ENCODE measurements at regions not wholly inside any gene's neighbourhood (a gene's known extent, or its start where the extent isn't known, plus 50 kb on each side); places are given as distances from the start of the nearest gene placed in this dataset.

GRCh38 chr5:86951761-86952160 lies 315.9 kb upstream of the RASA1 start:
- Histone ChIP-seq H3K36me3 (ENCODE audit: control insufficient read depth in 2 of 2, insufficient read depth in 2 of 2, low read length in 2 of 2) (no peaks in the 10 kb centered on the region), H3K9me3 (ENCODE audit: control insufficient read depth in 2 of 2, low read length in 2 of 2) (no peaks in the 10 kb centered on the region), H3K27me3 (ENCODE audit: control insufficient read depth in 2 of 2, insufficient read depth in 2 of 2, low read length in 2 of 2) (no peaks in the 10 kb centered on the region), H3K27ac (ENCODE audit: low read depth in 2 of 2, low read length in 2 of 2) (no peak overlapping the region), H3K9ac (ENCODE audit: low read depth in 1 of 2, low read length in 2 of 2) (no peak overlapping the region), H3K4me3 (ENCODE audit: low read length in 2 of 2) (no peak overlapping the region), H3K4me1 (ENCODE audit: control insufficient read depth in 2 of 2, insufficient read depth in 2 of 2, low read length in 2 of 2) (no peaks in the 10 kb centered on the region)

GRCh38 chr5:86964889-86965288 lies 302.8 kb upstream of the RASA1 start:
- no peak overlapping the region for H3K27ac ChIP-seq (ENCODE audit: low read depth in 2 of 2, low read length in 2 of 2)
- H3K9ac ChIP-seq (ENCODE audit: low read depth in 1 of 2, low read length in 2 of 2), result no peak overlapping the region
- no peaks in the 10 kb centered on the region for H3K27me3 ChIP-seq (ENCODE audit: control insufficient read depth in 2 of 2, insufficient read depth in 2 of 2, low read length in 2 of 2)
- no peaks in the 10 kb centered on the region for H3K36me3 ChIP-seq (ENCODE audit: control insufficient read depth in 2 of 2, insufficient read depth in 2 of 2, low read length in 2 of 2)
- H3K4me3 ChIP-seq (ENCODE audit: low read length in 2 of 2), result no peak overlapping the region
- no peaks in the 10 kb centered on the region for H3K9me3 ChIP-seq (ENCODE audit: control insufficient read depth in 2 of 2, low read length in 2 of 2)
- no peaks in the 10 kb centered on the region for H3K4me1 ChIP-seq (ENCODE audit: control insufficient read depth in 2 of 2, insufficient read depth in 2 of 2, low read length in 2 of 2)

- Histone ChIP-seq H3K27ac (ENCODE audit: low read depth in 2 of 2, low read length in 2 of 2) (no peak overlapping the region), H3K9ac (ENCODE audit: low read depth in 1 of 2, low read length in 2 of 2) (no peak overlapping the region), H3K4me1 (ENCODE audit: control insufficient read depth in 2 of 2, insufficient read depth in 2 of 2, low read length in 2 of 2) (no peaks in the 10 kb centered on the region), H3K36me3 (ENCODE audit: control insufficient read depth in 2 of 2, insufficient read depth in 2 of 2, low read length in 2 of 2) (no peaks in the 10 kb centered on the region), H3K27me3 (ENCODE audit: control insufficient read depth in 2 of 2, insufficient read depth in 2 of 2, low read length in 2 of 2) (no peaks in the 10 kb centered on the region), H3K4me3 (ENCODE audit: low read length in 2 of 2) (no peak overlapping the region), H3K9me3 (ENCODE audit: control insufficient read depth in 2 of 2, low read length in 2 of 2) (no peaks in the 10 kb centered on the region)
Measured at GRCh38 chr5:86968301-86968753, 299.4 kb upstream of the RASA1 start.

- no peak overlapping the region for H3K27ac ChIP-seq (ENCODE audit: low read depth in 2 of 2, low read length in 2 of 2)
- no peak overlapping the region for H3K4me3 ChIP-seq (ENCODE audit: low read length in 2 of 2)
- no peaks in the 10 kb centered on the region for H3K4me1 ChIP-seq (ENCODE audit: control insufficient read depth in 2 of 2, insufficient read depth in 2 of 2, low read length in 2 of 2)
- H3K36me3 ChIP-seq (ENCODE audit: control insufficient read depth in 2 of 2, insufficient read depth in 2 of 2, low read length in 2 of 2), result no peaks in the 10 kb centered on the region
- no peaks in the 10 kb centered on the region for H3K9me3 ChIP-seq (ENCODE audit: control insufficient read depth in 2 of 2, low read length in 2 of 2)
- H3K9ac ChIP-seq (ENCODE audit: low read depth in 1 of 2, low read length in 2 of 2), result no peak overlapping the region
- no peaks in the 10 kb centered on the region for H3K27me3 ChIP-seq (ENCODE audit: control insufficient read depth in 2 of 2, insufficient read depth in 2 of 2, low read length in 2 of 2)
Measured at GRCh38 chr5:86970361-86970760, 297.3 kb upstream of the RASA1 start.

- Histone ChIP-seq H3K4me1 (ENCODE audit: control insufficient read depth in 2 of 2, insufficient read depth in 2 of 2, low read length in 2 of 2) (no peaks in the 10 kb centered on the region), H3K36me3 (ENCODE audit: control insufficient read depth in 2 of 2, insufficient read depth in 2 of 2, low read length in 2 of 2) (no peaks in the 10 kb centered on the region), H3K9me3 (ENCODE audit: control insufficient read depth in 2 of 2, low read length in 2 of 2) (no peaks in the 10 kb centered on the region), H3K27ac (ENCODE audit: low read depth in 2 of 2, low read length in 2 of 2) (no peak overlapping the region), H3K9ac (ENCODE audit: low read depth in 1 of 2, low read length in 2 of 2) (no peak overlapping the region), H3K27me3 (ENCODE audit: control insufficient read depth in 2 of 2, insufficient read depth in 2 of 2, low read length in 2 of 2) (no peaks in the 10 kb centered on the region), H3K4me3 (ENCODE audit: low read length in 2 of 2) (no peak overlapping the region)
Measured at GRCh38 chr5:86971034-86971571, 296.6 kb upstream of the RASA1 start.

- Histone ChIP-seq H3K4me3 (ENCODE audit: low read length in 2 of 2) (no peak overlapping the region), H3K27ac (ENCODE audit: low read depth in 2 of 2, low read length in 2 of 2) (no peak overlapping the region), H3K9me3 (ENCODE audit: control insufficient read depth in 2 of 2, low read length in 2 of 2) (no peaks in the 10 kb centered on the region), H3K36me3 (ENCODE audit: control insufficient read depth in 2 of 2, insufficient read depth in 2 of 2, low read length in 2 of 2) (no peaks in the 10 kb centered on the region), H3K4me1 (ENCODE audit: control insufficient read depth in 2 of 2, insufficient read depth in 2 of 2, low read length in 2 of 2) (no peaks in the 10 kb centered on the region), H3K9ac (ENCODE audit: low read depth in 1 of 2, low read length in 2 of 2) (no peak overlapping the region), H3K27me3 (ENCODE audit: control insufficient read depth in 2 of 2, insufficient read depth in 2 of 2, low read length in 2 of 2) (no peaks in the 10 kb centered on the region)
Measured at GRCh38 chr5:86974955-86975354, 292.7 kb upstream of the RASA1 start.

GRCh38 chr5:86977190-86977589 lies 290.5 kb upstream of the RASA1 start:
- Histone ChIP-seq H3K27me3 (ENCODE audit: control insufficient read depth in 2 of 2, insufficient read depth in 2 of 2, low read length in 2 of 2) (no peaks in the 10 kb centered on the region), H3K9ac (ENCODE audit: low read depth in 1 of 2, low read length in 2 of 2) (no peak overlapping the region), H3K27ac (ENCODE audit: low read depth in 2 of 2, low read length in 2 of 2) (no peak overlapping the region), H3K4me1 (ENCODE audit: control insufficient read depth in 2 of 2, insufficient read depth in 2 of 2, low read length in 2 of 2) (no peaks in the 10 kb centered on the region), H3K9me3 (ENCODE audit: control insufficient read depth in 2 of 2, low read length in 2 of 2) (no peaks in the 10 kb centered on the region), H3K36me3 (ENCODE audit: control insufficient read depth in 2 of 2, insufficient read depth in 2 of 2, low read length in 2 of 2) (no peaks in the 10 kb centered on the region), H3K4me3 (ENCODE audit: low read length in 2 of 2) (no peak overlapping the region)

GRCh38 chr5:86977808-86978207 lies 289.9 kb upstream of the RASA1 start:
- no peak overlapping the region for H3K27ac ChIP-seq (ENCODE audit: low read depth in 2 of 2, low read length in 2 of 2)
- no peak overlapping the region for H3K4me3 ChIP-seq (ENCODE audit: low read length in 2 of 2)
- H3K36me3 ChIP-seq (ENCODE audit: control insufficient read depth in 2 of 2, insufficient read depth in 2 of 2, low read length in 2 of 2), result no peaks in the 10 kb centered on the region
- H3K9ac ChIP-seq (ENCODE audit: low read depth in 1 of 2, low read length in 2 of 2), result no peak overlapping the region
- no peaks in the 10 kb centered on the region for H3K9me3 ChIP-seq (ENCODE audit: control insufficient read depth in 2 of 2, low read length in 2 of 2)
- H3K4me1 ChIP-seq (ENCODE audit: control insufficient read depth in 2 of 2, insufficient read depth in 2 of 2, low read length in 2 of 2), result no peaks in the 10 kb centered on the region
- no peaks in the 10 kb centered on the region for H3K27me3 ChIP-seq (ENCODE audit: control insufficient read depth in 2 of 2, insufficient read depth in 2 of 2, low read length in 2 of 2)

GRCh38 chr5:86979811-86980411 lies 287.8 kb upstream of the RASA1 start:
- no peak overlapping the region for H3K9ac ChIP-seq (ENCODE audit: low read depth in 1 of 2, low read length in 2 of 2)
- H3K4me1 ChIP-seq (ENCODE audit: control insufficient read depth in 2 of 2, insufficient read depth in 2 of 2, low read length in 2 of 2), result no peaks in the 10 kb centered on the region
- H3K9me3 ChIP-seq (ENCODE audit: control insufficient read depth in 2 of 2, low read length in 2 of 2), result no peaks in the 10 kb centered on the region
- H3K4me3 ChIP-seq (ENCODE audit: low read length in 2 of 2), result no peak overlapping the region
- H3K27ac ChIP-seq (ENCODE audit: low read depth in 2 of 2, low read length in 2 of 2), result peak overlapping the region; percentile 25 to 26
- no peaks in the 10 kb centered on the region for H3K27me3 ChIP-seq (ENCODE audit: control insufficient read depth in 2 of 2, insufficient read depth in 2 of 2, low read length in 2 of 2)
- no peaks in the 10 kb centered on the region for H3K36me3 ChIP-seq (ENCODE audit: control insufficient read depth in 2 of 2, insufficient read depth in 2 of 2, low read length in 2 of 2)

- Histone ChIP-seq H3K36me3 (ENCODE audit: control insufficient read depth in 2 of 2, insufficient read depth in 2 of 2, low read length in 2 of 2) (no peaks in the 10 kb centered on the region), H3K9me3 (ENCODE audit: control insufficient read depth in 2 of 2, low read length in 2 of 2) (no peaks in the 10 kb centered on the region), H3K4me3 (ENCODE audit: low read length in 2 of 2) (no peak overlapping the region), H3K27ac (ENCODE audit: low read depth in 2 of 2, low read length in 2 of 2) (no peak overlapping the region), H3K27me3 (ENCODE audit: control insufficient read depth in 2 of 2, insufficient read depth in 2 of 2, low read length in 2 of 2) (no peaks in the 10 kb centered on the region), H3K9ac (ENCODE audit: low read depth in 1 of 2, low read length in 2 of 2) (no peak overlapping the region), H3K4me1 (ENCODE audit: control insufficient read depth in 2 of 2, insufficient read depth in 2 of 2, low read length in 2 of 2) (no peaks in the 10 kb centered on the region)
Measured at GRCh38 chr5:86981898-86982297, 285.8 kb upstream of the RASA1 start.

Data from mucosa of rectum (tissue), 2 donors.